ENCODE measurements at regions not wholly inside any gene's neighbourhood (a gene's known extent, or its start where the extent isn't known, plus 50 kb on each side); places are given as distances from the start of the nearest gene placed in this dataset.

GRCh38 chr15:62500325-62500724 lies 335.2 kb upstream of the C2CD4B start:
- Mint-ChIP-seq H3K27me3 (no peaks in the 10 kb centered on the region), H3K27ac (no peak overlapping the region), H3K4me3 (no peak overlapping the region), H3K9me3 (ENCODE audit: insufficient read depth) (no peaks in the 10 kb centered on the region), H3K4me1 (no peaks in the 10 kb centered on the region)
- H3K4me3 ChIP-seq (ENCODE audit: control extremely low read depth in 1 of 5, extremely low read depth in 1 of 5, insufficient read depth in 1 of 5, low read depth in 2 of 5, low read length in 4 of 5), result no peak overlapping the region
- H3K79me2 ChIP-seq (ENCODE audit: control insufficient read depth, insufficient read depth, low read length), result no peaks in the 10 kb centered on the region
- DNase-seq (no peak), ATAC-seq (ENCODE audit: low read depth) (no peak)
- H3K9me3 ChIP-seq (ENCODE audit: control extremely low read depth in 1 of 3, control insufficient read depth in 2 of 3, insufficient read depth in 1 of 3, low read length in 2 of 3), result no peaks in the 10 kb centered on the region
- 100% methylated on average over 1 of the region's 1 CpG for WGBS (ENCODE audit: insufficient coverage)
- H3K4me1 ChIP-seq (ENCODE audit: control insufficient read depth in 2 of 2, insufficient read depth in 2 of 2, low read length in 2 of 2), result no peaks in the 10 kb centered on the region
- intact Hi-C loops (cut with micrococcal nuclease), result no loop called here
- no peaks in the 10 kb centered on the region for H3K36me3 ChIP-seq (replicated peaks in 1 of 2; ENCODE audit: control extremely low read depth in 1 of 2, control insufficient read depth in 1 of 2, extremely low read depth in 1 of 2, insufficient read depth in 2 of 2, low read length in 1 of 2)
- H4K20me1 ChIP-seq (ENCODE audit: control insufficient read depth, insufficient read depth, low read length, poor library complexity, severe bottlenecking), result no peaks in the 10 kb centered on the region
- ChIA-PET CTCF (no interaction called here), POLR2A (no interaction called here)
- no peak overlapping the region for H3K4me2 ChIP-seq (replicated peaks; ENCODE audit: low read depth, low read length, poor library complexity, severe bottlenecking)
- H3K27ac ChIP-seq (ENCODE audit: low read length in 2 of 2), result no peak overlapping the region
- no peak overlapping the region for H3K9ac ChIP-seq (ENCODE audit: low read length)
- TF ChIP-seq EZH2 (IDR thresholded peaks at IDR 0.05; ENCODE audit: borderline replicate concordance, insufficient read depth, low read depth, low read length, poor library complexity, severe bottlenecking) (no peak), CTCF (IDR thresholded peaks at IDR 0.05) (no peak)
- H2AFZ ChIP-seq (ENCODE audit: insufficient read depth, low read depth, low read length, poor library complexity, severe bottlenecking), result no peak overlapping the region
- no peaks in the 10 kb centered on the region for H3K27me3 ChIP-seq (replicated peaks in 1 of 4; ENCODE audit: control extremely low read depth in 1 of 4, control insufficient read depth in 3 of 4, insufficient read depth in 4 of 4, low read length in 3 of 4)

GRCh38 chr15:62502451-62502850 lies 337.4 kb upstream of the C2CD4B start:
- 98% methylated on average over 4 of the region's 5 CpGs for WGBS (ENCODE audit: insufficient coverage)
- H3K9me3 ChIP-seq (ENCODE audit: control extremely low read depth in 1 of 3, control insufficient read depth in 2 of 3, insufficient read depth in 1 of 3, low read length in 2 of 3), result no peaks in the 10 kb centered on the region
- H3K27me3 ChIP-seq (replicated peaks in 1 of 4; ENCODE audit: control extremely low read depth in 1 of 4, control insufficient read depth in 3 of 4, insufficient read depth in 4 of 4, low read length in 3 of 4), result no peaks in the 10 kb centered on the region
- no peak overlapping the region for H3K4me3 ChIP-seq (ENCODE audit: control extremely low read depth in 1 of 5, extremely low read depth in 1 of 5, insufficient read depth in 1 of 5, low read depth in 2 of 5, low read length in 4 of 5)
- no peaks in the 10 kb centered on the region for H4K20me1 ChIP-seq (ENCODE audit: control insufficient read depth, insufficient read depth, low read length, poor library complexity, severe bottlenecking)
- no peak overlapping the region for H3K4me2 ChIP-seq (replicated peaks; ENCODE audit: low read depth, low read length, poor library complexity, severe bottlenecking)
- POLR2A ChIA-PET, result no interaction called here
- intact Hi-C loops (cut with micrococcal nuclease), result no loop called here
- CTCF ChIA-PET, result interaction anchor here (0.6 kb wide), 1 partner anchor 9 kb away, joined by 3 read pairs; no protein-coding TSS in a partner anchor
- no peaks in the 10 kb centered on the region for H3K4me1 ChIP-seq (ENCODE audit: control insufficient read depth in 2 of 2, insufficient read depth in 2 of 2, low read length in 2 of 2)
- peaks cover 6% of the 10 kb centered on the region for H3K27me3 Mint-ChIP-seq
- H3K36me3 ChIP-seq (replicated peaks in 1 of 2; ENCODE audit: control extremely low read depth in 1 of 2, control insufficient read depth in 1 of 2, extremely low read depth in 1 of 2, insufficient read depth in 2 of 2, low read length in 1 of 2), result no peaks in the 10 kb centered on the region
- H3K79me2 ChIP-seq (ENCODE audit: control insufficient read depth, insufficient read depth, low read length), result no peaks in the 10 kb centered on the region
- no peak overlapping the region for H3K4me3 Mint-ChIP-seq
- no peak overlapping the region for H3K27ac Mint-ChIP-seq
- no peak overlapping the region for H2AFZ ChIP-seq (ENCODE audit: insufficient read depth, low read depth, low read length, poor library complexity, severe bottlenecking)
- TF ChIP-seq EZH2 (IDR thresholded peaks at IDR 0.05; ENCODE audit: borderline replicate concordance, insufficient read depth, low read depth, low read length, poor library complexity, severe bottlenecking) (no peak), CTCF (IDR thresholded peaks at IDR 0.05) (no peak)
- no peak overlapping the region for H3K9ac ChIP-seq (ENCODE audit: low read length)
- DNase-seq (no peak), ATAC-seq (ENCODE audit: low read depth) (no peak)
- H3K9me3 Mint-ChIP-seq (ENCODE audit: insufficient read depth), result no peaks in the 10 kb centered on the region
- no peaks in the 10 kb centered on the region for H3K4me1 Mint-ChIP-seq
- H3K27ac ChIP-seq (ENCODE audit: low read length in 2 of 2), result no peak overlapping the region

All from B cell (primary cell).